Sigmoid colon (tissue), 3 donors: ENCODE measurements at regions not wholly inside any gene's neighbourhood (a gene's known extent, or its start where the extent isn't known, plus 50 kb on each side); places are given as distances from the start of the nearest gene placed in this dataset.

Experiments
- CTCF ChIP-seq, 4 experiments: fragments of 450-650 bp in 3 of 4; fragments of 200-600 bp in 1 of 4; IDR thresholded peaks; one replicate each; pipeline ENCODE4 v1.5.1; 2016 to 2019; ENCODE audit warnings: antibody characterized with exemption in 4 of 4, mild to moderate bottlenecking in 3 of 4, moderate library complexity in 2 of 4
- POLR2A ChIP-seq, 2 donors: fragments of 450-650 bp; IDR thresholded peaks; one replicate each; pipeline ENCODE4 v1.6.1; 2016; ENCODE audit warnings: antibody characterized with exemption in 2 of 2, mild to moderate bottlenecking in 2 of 2, moderate library complexity in 2 of 2

DNA sequence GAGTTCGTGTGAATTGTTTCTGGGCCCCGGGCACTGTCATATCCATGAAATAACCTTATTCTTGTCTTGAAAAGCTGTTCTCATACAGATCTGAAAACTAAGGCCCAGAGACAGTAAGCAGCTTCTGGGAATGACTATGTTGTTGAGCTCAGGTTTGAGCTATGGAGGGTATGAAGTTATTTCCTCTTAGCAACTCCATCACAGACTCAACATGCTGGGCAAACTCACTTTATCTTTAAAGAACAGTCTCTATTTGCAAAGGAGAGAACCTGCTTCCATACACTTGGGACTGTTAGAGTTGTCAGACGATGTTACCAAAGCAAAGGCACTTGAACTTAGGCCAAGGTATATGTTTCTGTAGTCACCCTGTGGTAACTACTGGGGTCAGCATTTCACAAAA, 90.0 kb downstream of the GPR88 start:
- TF ChIP-seq CTCF (IDR thresholded peaks at IDR 0.05): no peak
- no peak for TF ChIP-seq POLR2A (IDR thresholded peaks at IDR 0.05)
